Osteoblast (primary cell): ENCODE measurements at regions not wholly inside any gene's neighbourhood (a gene's known extent, or its start where the extent isn't known, plus 50 kb on each side); places are given as distances from the start of the nearest gene placed in this dataset.
A peak's percentile ranks its signal among the peaks of the same experiment; 100 is the strongest.

Source experiments
- DNase-seq: peaks from one replicate; pipeline ENCODE4 v3.0.0; 2011; ENCODE audit warnings: low spot score, mixed read lengths; ENCODE audit not compliant: insufficient read length; ENCODE audit errors: missing footprints
- H2AFZ ChIP-seq: 2 replicates; pipeline ENCODE4 v1.6.0; 2011; ENCODE audit warnings: mild to moderate bottlenecking, low read length
- H3K27ac ChIP-seq: 2 replicates; pipeline ENCODE4 v1.5.1; 2011; ENCODE audit warnings: mild to moderate bottlenecking, low read depth, low read length, moderate library complexity
- H3K27me3 ChIP-seq: 2 replicates; pipeline ENCODE4 v1.6.0; 2012; ENCODE audit warnings: mild to moderate bottlenecking, control low read depth, inconsistent platforms, low read length, moderate library complexity; ENCODE audit not compliant: insufficient read depth
- H3K36me3 ChIP-seq: 2 replicates; pipeline ENCODE4 v1.5.1; 2011; ENCODE audit warnings: mild to moderate bottlenecking, low read length, control low read depth, moderate library complexity; ENCODE audit not compliant: insufficient read depth
- H3K4me1 ChIP-seq: 2 replicates; pipeline ENCODE4 v1.5.1; 2011; ENCODE audit warnings: mild to moderate bottlenecking, low read length, control low read depth, moderate library complexity; ENCODE audit not compliant: insufficient read depth
- H3K4me2 ChIP-seq: 2 replicates; pipeline ENCODE4 v1.6.0; 2011; ENCODE audit warnings: mild to moderate bottlenecking, low read length; ENCODE audit not compliant: insufficient read depth
- H3K4me3 ChIP-seq: fragments of 200-600 bp; sonication (generic); 3 replicates; pipeline ENCODE4 v1.5.1; 2012; ENCODE audit warnings: mild to moderate bottlenecking, low read length, inconsistent platforms; ENCODE audit not compliant: insufficient read depth
- H3K79me2 ChIP-seq: 2 replicates; pipeline ENCODE4 v1.6.0; 2012; ENCODE audit warnings: mild to moderate bottlenecking, low read length, control low read depth, inconsistent platforms; ENCODE audit not compliant: insufficient read depth
- H3K9me3 ChIP-seq: 2 replicates; pipeline ENCODE4 v1.5.1; 2011; ENCODE audit warnings: low read depth, low read length, control low read depth
- H4K20me1 ChIP-seq: 2 replicates; pipeline ENCODE4 v1.6.0; 2012; ENCODE audit warnings: mild to moderate bottlenecking, low read length, control low read depth; ENCODE audit not compliant: insufficient read depth
- TF ChIP-seq, protein P1 (sequence below): IDR thresholded peaks from 2 replicates; pipeline ENCODE4 v1.5.1; 2011; ENCODE audit warnings: mild to moderate bottlenecking, low read depth, low read length, moderate library complexity; ENCODE audit errors: extremely low read depth

DNA sequence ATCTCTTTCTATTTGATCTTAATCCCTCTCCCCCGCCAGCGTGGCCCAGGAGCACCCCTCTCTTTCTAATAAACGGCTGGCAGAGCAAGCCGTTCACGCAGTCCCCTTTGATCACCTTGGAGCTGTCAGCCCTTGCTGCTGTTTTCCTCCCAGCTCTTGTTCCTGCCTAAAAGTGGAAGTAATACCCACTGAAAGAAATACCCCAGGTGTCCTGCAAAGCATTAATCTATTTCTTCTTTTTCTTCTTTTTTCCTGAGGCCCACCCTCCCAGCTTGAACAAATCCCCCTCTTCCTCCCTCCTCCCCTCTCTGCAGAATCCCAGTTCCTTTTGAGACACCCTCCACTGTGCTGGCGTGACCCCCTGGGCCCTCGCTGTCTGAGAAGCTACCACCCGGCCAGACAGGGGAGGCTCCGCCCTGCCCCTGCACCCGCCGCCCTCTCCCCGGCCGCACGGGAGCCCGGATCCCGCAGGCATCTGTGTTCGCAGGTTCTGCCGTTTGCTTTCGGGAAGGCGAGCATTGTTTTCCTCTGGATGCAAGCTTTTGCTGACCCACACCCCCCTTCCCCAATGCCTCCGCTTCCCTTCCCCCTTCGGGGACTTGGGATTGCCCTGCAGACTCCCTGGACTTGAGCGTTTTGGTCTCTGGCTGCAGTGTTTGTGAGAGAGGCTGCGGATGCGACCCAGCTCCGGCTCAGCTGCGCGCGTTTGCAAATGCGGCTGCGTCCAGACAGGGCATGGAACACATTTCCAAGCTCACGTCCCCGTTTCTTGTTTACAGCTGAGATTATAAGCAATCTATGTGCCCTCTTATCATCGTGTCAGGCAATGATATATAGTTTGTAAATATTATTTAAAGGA is 631.5 kb downstream of the NYAP2 start:
- Histone ChIP-seq H3K27me3 (no peaks in the 10 kb centered on the region), H3K9me3 (no peaks in the 10 kb centered on the region), H3K4me1 (peaks cover 11% of the 10 kb centered on the region), H3K79me2 (no peaks in the 10 kb centered on the region), H3K4me2 (peak overlapping the region; percentile 86), H2AFZ (peak overlapping the region; percentile 97), H3K4me3 (peak overlapping the region; percentile 84), H3K36me3 (no peaks in the 10 kb centered on the region), H4K20me1 (no peaks in the 10 kb centered on the region), H3K27ac (peak overlapping the region; percentile 33)
- TF ChIP-seq, protein P1, sequence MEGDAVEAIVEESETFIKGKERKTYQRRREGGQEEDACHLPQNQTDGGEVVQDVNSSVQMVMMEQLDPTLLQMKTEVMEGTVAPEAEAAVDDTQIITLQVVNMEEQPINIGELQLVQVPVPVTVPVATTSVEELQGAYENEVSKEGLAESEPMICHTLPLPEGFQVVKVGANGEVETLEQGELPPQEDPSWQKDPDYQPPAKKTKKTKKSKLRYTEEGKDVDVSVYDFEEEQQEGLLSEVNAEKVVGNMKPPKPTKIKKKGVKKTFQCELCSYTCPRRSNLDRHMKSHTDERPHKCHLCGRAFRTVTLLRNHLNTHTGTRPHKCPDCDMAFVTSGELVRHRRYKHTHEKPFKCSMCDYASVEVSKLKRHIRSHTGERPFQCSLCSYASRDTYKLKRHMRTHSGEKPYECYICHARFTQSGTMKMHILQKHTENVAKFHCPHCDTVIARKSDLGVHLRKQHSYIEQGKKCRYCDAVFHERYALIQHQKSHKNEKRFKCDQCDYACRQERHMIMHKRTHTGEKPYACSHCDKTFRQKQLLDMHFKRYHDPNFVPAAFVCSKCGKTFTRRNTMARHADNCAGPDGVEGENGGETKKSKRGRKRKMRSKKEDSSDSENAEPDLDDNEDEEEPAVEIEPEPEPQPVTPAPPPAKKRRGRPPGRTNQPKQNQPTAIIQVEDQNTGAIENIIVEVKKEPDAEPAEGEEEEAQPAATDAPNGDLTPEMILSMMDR, result no peak
- peak; percentile 87 for DNase-seq

DNA sequence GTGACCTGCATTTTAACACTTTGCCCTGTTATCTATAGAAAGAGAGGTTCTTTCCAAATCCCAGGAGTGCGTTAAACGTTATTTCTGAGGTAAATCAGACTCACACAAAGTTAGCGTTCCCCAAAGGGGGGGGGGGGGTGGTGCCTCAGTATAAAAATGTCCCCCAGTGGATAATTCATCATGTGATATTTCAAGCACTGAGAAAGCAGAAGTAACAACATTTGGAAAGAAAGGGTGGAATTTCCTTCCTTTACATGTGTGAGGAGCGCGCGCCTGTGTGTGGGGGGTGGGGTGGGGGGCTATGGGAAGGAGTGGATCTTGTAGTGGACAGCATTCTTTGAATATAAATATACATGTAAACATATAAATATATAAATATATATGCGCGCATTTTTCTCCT is 630.9 kb downstream of the NYAP2 start:
- peaks cover 11% of the 10 kb centered on the region for H3K4me1 ChIP-seq
- no peaks in the 10 kb centered on the region for H3K79me2 ChIP-seq
- H3K4me3 ChIP-seq, result no peak overlapping the region
- TF ChIP-seq, protein P1, result no peak
- no peaks in the 10 kb centered on the region for H3K36me3 ChIP-seq
- DNase-seq, result no peak
- H3K27me3 ChIP-seq, result no peaks in the 10 kb centered on the region
- peak overlapping the region; percentile 86 for H3K4me2 ChIP-seq
- H2AFZ ChIP-seq, result no peak overlapping the region
- no peak overlapping the region for H3K27ac ChIP-seq
- H4K20me1 ChIP-seq, result no peaks in the 10 kb centered on the region
- no peaks in the 10 kb centered on the region for H3K9me3 ChIP-seq

DNA sequence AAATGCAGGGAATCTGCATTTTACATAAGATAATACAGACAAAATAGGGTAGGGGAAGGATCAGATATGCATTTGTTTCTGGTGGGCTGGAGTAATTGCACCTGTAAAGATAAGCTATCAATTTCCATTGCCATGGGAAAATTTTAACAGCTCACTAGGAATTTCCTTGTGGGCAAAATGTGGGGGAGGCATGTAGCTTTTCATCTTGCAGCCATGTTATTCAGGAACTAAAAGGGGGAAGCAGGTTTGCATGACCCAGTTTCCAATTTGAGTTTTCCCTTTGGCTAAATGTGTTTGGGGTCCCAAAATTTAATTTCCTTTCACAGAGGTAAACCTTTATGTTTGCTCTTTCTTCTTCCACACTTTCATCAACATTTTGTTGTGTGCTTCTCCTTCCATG is 624.4 kb downstream of the NYAP2 start:
- no peak for DNase-seq
- Histone ChIP-seq H3K4me3 (no peak overlapping the region), H3K79me2 (no peaks in the 10 kb centered on the region), H2AFZ (no peak overlapping the region), H3K9me3 (no peaks in the 10 kb centered on the region), H3K36me3 (no peaks in the 10 kb centered on the region), H3K4me2 (no peak overlapping the region), H3K27ac (no peak overlapping the region), H3K4me1 (no peaks in the 10 kb centered on the region), H3K27me3 (no peaks in the 10 kb centered on the region), H4K20me1 (no peaks in the 10 kb centered on the region)
- TF ChIP-seq, protein P1, result no peak

DNA sequence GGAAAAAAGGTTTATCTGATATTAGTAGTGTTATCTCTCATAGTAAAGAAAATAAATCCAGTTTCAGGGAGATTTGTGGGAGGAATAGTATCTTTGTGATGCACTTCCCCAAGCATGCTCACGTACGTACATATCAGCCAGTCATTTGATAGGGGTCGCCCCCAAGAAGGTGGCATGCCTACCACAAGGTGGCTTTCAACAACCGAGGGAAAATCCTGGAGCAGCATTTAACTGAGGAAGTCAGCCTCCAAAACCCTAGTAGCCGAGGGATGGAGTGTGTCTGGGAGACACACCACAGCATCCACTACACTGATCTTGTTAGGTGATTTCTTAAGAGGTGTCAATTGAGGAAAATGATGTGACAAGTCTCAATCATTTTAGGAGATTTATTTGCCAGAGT is 623.9 kb downstream of the NYAP2 start:
- no peak for DNase-seq
- H3K4me2 ChIP-seq, result no peak overlapping the region
- H3K27me3 ChIP-seq, result no peaks in the 10 kb centered on the region
- no peaks in the 10 kb centered on the region for H3K79me2 ChIP-seq
- no peak overlapping the region for H3K4me3 ChIP-seq
- H3K9me3 ChIP-seq, result no peaks in the 10 kb centered on the region
- no peak overlapping the region for H2AFZ ChIP-seq
- no peak overlapping the region for H3K27ac ChIP-seq
- TF ChIP-seq, protein P1, result no peak
- no peaks in the 10 kb centered on the region for H3K36me3 ChIP-seq
- H3K4me1 ChIP-seq, result no peaks in the 10 kb centered on the region
- no peaks in the 10 kb centered on the region for H4K20me1 ChIP-seq
